BLaER1 treated with 17β-estradiol and CSF1 and Interleukin-3, amounts not matched to agents 10 nM and 100 nM (cell line): ENCODE measurements at regions not wholly inside any gene's neighbourhood (a gene's known extent, or its start where the extent isn't known, plus 50 kb on each side); places are given as distances from the start of the nearest gene placed in this dataset.
A peak's percentile ranks its signal among the peaks of the same experiment; 100 is the strongest.

Experiments
- H3K27ac ChIP-seq, 11 experiments: shearing (Covaris generic); formaldehyde crosslinking; 2 replicates each; pipeline ENCODE4 v1.8.1; 2022
- H3K27me3 ChIP-seq, 11 experiments: shearing (Covaris generic); formaldehyde crosslinking; 2 replicates each; pipeline ENCODE4 v1.8.1; 2022
- H3K36me3 ChIP-seq, 11 experiments: shearing (Covaris generic); formaldehyde crosslinking; 2 replicates each; pipeline ENCODE4 v1.8.1; 2022
- H3K4me1 ChIP-seq, 10 experiments: shearing (Covaris generic); formaldehyde crosslinking; 2 replicates each; pipeline ENCODE4 v1.8.1; 2022
- H3K4me2 ChIP-seq, 11 experiments: shearing (Covaris generic); formaldehyde crosslinking; 2 replicates each; pipeline ENCODE4 v1.8.1; 2022
- H3K4me3 ChIP-seq, 10 experiments: shearing (Covaris generic); formaldehyde crosslinking; 2 replicates each; pipeline ENCODE4 v1.8.1; 2022
- H3K9ac ChIP-seq, 11 experiments: shearing (Covaris generic); formaldehyde crosslinking; 2 replicates each; pipeline ENCODE4 v1.8.1; 2022
- H3K9me3 ChIP-seq, 11 experiments: shearing (Covaris generic); formaldehyde crosslinking; replicated peaks in 1 of 11; 2 replicates each; pipeline ENCODE4 v1.8.1; 2022
- H4K20me1 ChIP-seq, 11 experiments: shearing (Covaris generic); formaldehyde crosslinking; 2 replicates each; pipeline ENCODE4 v1.8.1; 2022
- Cebpa-rat ChIP-seq, 11 experiments: shearing (Covaris generic); IDR thresholded peaks; 2 replicates each; pipeline ENCODE4 v1.8.1; 2022

- no peak for TF ChIP-seq Cebpa-rat (IDR thresholded peaks at IDR 0.05)
- Histone ChIP-seq H3K27ac (no peak overlapping the region), H3K4me2 (no peak overlapping the region), H3K36me3 (no peaks in the 10 kb centered on the region), H3K27me3 (no peaks in the 10 kb centered on the region), H3K4me1 (no peaks in the 10 kb centered on the region), H3K4me3 (no peak overlapping the region), H4K20me1 (no peaks in the 10 kb centered on the region; a peak in 1 of 22 replicates), H3K9me3 (no peaks in the 10 kb centered on the region), H3K9ac (no peak overlapping the region)
Observed at GRCh38 chr7:35513828-35514227, 181.1 kb downstream of the HERPUD2 start.

- TF ChIP-seq Cebpa-rat (IDR thresholded peaks at IDR 0.05) = no peak
- Histone ChIP-seq H4K20me1 (no peaks in the 10 kb centered on the region; a peak in 1 of 22 replicates), H3K9me3 (no peaks in the 10 kb centered on the region), H3K27me3 (no peaks in the 10 kb centered on the region), H3K9ac (no peak overlapping the region), H3K27ac (no peak overlapping the region), H3K4me1 (no peaks in the 10 kb centered on the region), H3K4me2 (no peak overlapping the region), H3K36me3 (no peaks in the 10 kb centered on the region), H3K4me3 (no peak overlapping the region)
Observed at GRCh38 chr7:35513195-35513594, 181.7 kb downstream of the HERPUD2 start.

GRCh38 chr7:35512716-35513115, 182.2 kb downstream of the HERPUD2 start:
- Histone ChIP-seq H3K4me1 (no peaks in the 10 kb centered on the region), H3K9me3 (no peaks in the 10 kb centered on the region), H3K36me3 (no peaks in the 10 kb centered on the region), H3K4me2 (no peak overlapping the region), H4K20me1 (no peaks in the 10 kb centered on the region; a peak in 1 of 22 replicates), H3K9ac (no peak overlapping the region), H3K4me3 (no peak overlapping the region), H3K27me3 (no peaks in the 10 kb centered on the region), H3K27ac (no peak overlapping the region)
- no peak for TF ChIP-seq Cebpa-rat (IDR thresholded peaks at IDR 0.05)

- no peak overlapping the region for H3K27ac ChIP-seq
- no peaks in the 10 kb centered on the region for H3K36me3 ChIP-seq
- no peak overlapping the region for H3K9ac ChIP-seq
- H3K9me3 ChIP-seq = no peaks in the 10 kb centered on the region
- H3K27me3 ChIP-seq = no peaks in the 10 kb centered on the region
- TF ChIP-seq Cebpa-rat (IDR thresholded peaks at IDR 0.05) = no peak
- H4K20me1 ChIP-seq = no peaks in the 10 kb centered on the region; a peak in 1 of 22 replicates
- H3K4me3 ChIP-seq = no peak overlapping the region
- H3K4me2 ChIP-seq = no peak overlapping the region
- H3K4me1 ChIP-seq = no peaks in the 10 kb centered on the region
Observed at GRCh38 chr7:35508623-35509400, 186.1 kb downstream of the HERPUD2 start.

GRCh38 chr7:35505066-35505465, 189.9 kb downstream of the HERPUD2 start:
- Histone ChIP-seq H3K36me3 (no peaks in the 10 kb centered on the region), H3K9ac (no peak overlapping the region), H3K27ac (no peak overlapping the region), H3K4me1 (peaks cover 0 to 5% (median 0%) of the 10 kb centered on the region in 10 experiments; a peak in 6 of 20 replicates), H3K4me3 (no peak overlapping the region), H3K4me2 (no peak overlapping the region), H3K27me3 (no peaks in the 10 kb centered on the region), H4K20me1 (no peaks in the 10 kb centered on the region), H3K9me3 (no peaks in the 10 kb centered on the region)
- TF ChIP-seq Cebpa-rat (IDR thresholded peaks at IDR 0.05) = no peak

GRCh38 chr7:35504365-35504764, 190.6 kb downstream of the HERPUD2 start:
- Histone ChIP-seq H3K27me3 (no peaks in the 10 kb centered on the region), H3K4me2 (no peak overlapping the region)
- no peak for TF ChIP-seq Cebpa-rat (IDR thresholded peaks at IDR 0.05)

GRCh38 chr7:35501681-35502080, 193.3 kb downstream of the HERPUD2 start:
- H3K4me2 ChIP-seq = no peak overlapping the region
- H3K4me1 ChIP-seq = peaks cover 11 to 39% (median 21%) of the 10 kb centered on the region in 10 experiments
- H3K9ac ChIP-seq = no peak overlapping the region
- H3K36me3 ChIP-seq = no peaks in the 10 kb centered on the region
- H3K9me3 ChIP-seq = peaks cover 0 to 13% (median 0%) of the 10 kb centered on the region in 11 experiments; a peak in 1 of 22 replicates
- H3K27me3 ChIP-seq = no peaks in the 10 kb centered on the region
- no peaks in the 10 kb centered on the region for H4K20me1 ChIP-seq
- no peak overlapping the region for H3K27ac ChIP-seq
- H3K4me3 ChIP-seq = no peak overlapping the region
- no peak for TF ChIP-seq Cebpa-rat (IDR thresholded peaks at IDR 0.05)

More at GRCh38 chr7:35504365-35504764, 190.6 kb downstream of the HERPUD2 start:
- no peaks in the 10 kb centered on the region for H3K9me3 ChIP-seq
- H4K20me1 ChIP-seq = no peaks in the 10 kb centered on the region
- H3K9ac ChIP-seq = no peak overlapping the region
- H3K27ac ChIP-seq = no peak overlapping the region
- peaks cover 0 to 12% (median 0%) of the 10 kb centered on the region in 10 experiments; a peak in 7 of 20 replicates for H3K4me1 ChIP-seq
- H3K36me3 ChIP-seq = no peaks in the 10 kb centered on the region
- H3K4me3 ChIP-seq = no peak overlapping the region

- Histone ChIP-seq H3K27me3 (no peaks in the 10 kb centered on the region), H3K27ac (no peak overlapping the region), H3K9me3 (peaks cover 0 to 13% (median 0%) of the 10 kb centered on the region in 11 experiments; a peak in 1 of 22 replicates), H4K20me1 (no peaks in the 10 kb centered on the region), H3K9ac (no peak overlapping the region), H3K36me3 (no peaks in the 10 kb centered on the region), H3K4me2 (peak overlapping the region in 3 of 11 experiments; percentile 4 to 45 (median 18); a peak in 4 of 22 replicates), H3K4me1 (peaks cover 19 to 49% (median 30%) of the 10 kb centered on the region in 10 experiments), H3K4me3 (no peak overlapping the region)
- TF ChIP-seq Cebpa-rat (IDR thresholded peaks at IDR 0.05) = no peak
Observed at GRCh38 chr7:35499226-35499625, 195.7 kb downstream of the HERPUD2 start.

- no peak overlapping the region for H3K4me3 ChIP-seq
- no peak overlapping the region for H3K9ac ChIP-seq
- peak overlapping the region in 8 of 11 experiments; percentile 11 to 71 (median 58); a peak in 13 of 22 replicates for H3K4me2 ChIP-seq
- H3K36me3 ChIP-seq = no peaks in the 10 kb centered on the region
- H3K4me1 ChIP-seq = peaks cover 19 to 49% (median 30%) of the 10 kb centered on the region in 10 experiments
- TF ChIP-seq Cebpa-rat (IDR thresholded peaks at IDR 0.05) = no peak
- H4K20me1 ChIP-seq = no peaks in the 10 kb centered on the region
- peaks cover 0 to 13% (median 0%) of the 10 kb centered on the region in 11 experiments; a peak in 1 of 22 replicates for H3K9me3 ChIP-seq
- no peaks in the 10 kb centered on the region for H3K27me3 ChIP-seq
- H3K27ac ChIP-seq = no peak overlapping the region; a peak in 1 of 22 replicates
Observed at GRCh38 chr7:35498416-35498815, 196.5 kb downstream of the HERPUD2 start.
